Suprapubic skin (tissue), 3 donors: ENCODE measurements at regions not wholly inside any gene's neighbourhood (a gene's known extent, or its start where the extent isn't known, plus 50 kb on each side); places are given as distances from the start of the nearest gene placed in this dataset.

Experiments
- CTCF ChIP-seq, 2 donors: fragments of 200-600 bp in 1 of 2; fragments of 450-650 bp in 1 of 2; sonication (generic) in 1 of 2; IDR thresholded peaks; one replicate each; pipeline ENCODE4 v1.5.1; 2016 to 2019; ENCODE audit warnings: antibody characterized with exemption in 2 of 2, mild to moderate bottlenecking in 1 of 2, moderate library complexity in 1 of 2
- POLR2A ChIP-seq, 2 donors: fragments of 450-650 bp; IDR thresholded peaks; one replicate each; pipeline ENCODE4 v1.6.1; 2017; ENCODE audit warnings: antibody characterized with exemption in 2 of 2, mild to moderate bottlenecking in 2 of 2, moderate library complexity in 2 of 2

GRCh38 chr17:5759501-5759925 lies 175.2 kb upstream of the NLRP1 start:
- TF ChIP-seq CTCF (IDR thresholded peaks at IDR 0.05) (no peak), POLR2A (IDR thresholded peaks at IDR 0.05) (no peak)
